ENCODE measurements at regions not wholly inside any gene's neighbourhood (a gene's known extent, or its start where the extent isn't known, plus 50 kb on each side); places are given as distances from the start of the nearest gene placed in this dataset.

DNA sequence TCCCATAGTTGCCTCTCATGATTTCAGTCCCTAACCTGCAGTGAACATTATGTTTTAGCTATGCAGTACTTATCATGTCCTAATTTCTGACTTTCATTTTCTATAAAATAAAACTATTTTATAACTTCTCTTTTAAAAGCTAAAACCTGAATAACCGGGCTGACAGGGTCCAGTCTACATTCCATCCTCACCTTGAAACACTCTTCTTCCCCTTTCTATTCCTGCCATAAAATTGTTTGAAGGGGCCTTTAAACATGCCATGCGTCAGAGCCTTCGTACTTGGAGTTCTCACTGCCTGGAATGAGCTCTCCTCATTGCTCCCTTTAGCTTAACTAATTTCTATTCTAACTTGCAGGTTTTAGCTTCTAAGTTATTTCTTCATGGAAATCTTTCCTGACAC lies 143.0 kb upstream of the PRLR start:
- TF ChIP-seq EZH2phosphoT487 (conservative IDR thresholded peaks at IDR 0.05; ENCODE audit: low read length), result no peak
- TF ChIP-seq, protein P1, sequence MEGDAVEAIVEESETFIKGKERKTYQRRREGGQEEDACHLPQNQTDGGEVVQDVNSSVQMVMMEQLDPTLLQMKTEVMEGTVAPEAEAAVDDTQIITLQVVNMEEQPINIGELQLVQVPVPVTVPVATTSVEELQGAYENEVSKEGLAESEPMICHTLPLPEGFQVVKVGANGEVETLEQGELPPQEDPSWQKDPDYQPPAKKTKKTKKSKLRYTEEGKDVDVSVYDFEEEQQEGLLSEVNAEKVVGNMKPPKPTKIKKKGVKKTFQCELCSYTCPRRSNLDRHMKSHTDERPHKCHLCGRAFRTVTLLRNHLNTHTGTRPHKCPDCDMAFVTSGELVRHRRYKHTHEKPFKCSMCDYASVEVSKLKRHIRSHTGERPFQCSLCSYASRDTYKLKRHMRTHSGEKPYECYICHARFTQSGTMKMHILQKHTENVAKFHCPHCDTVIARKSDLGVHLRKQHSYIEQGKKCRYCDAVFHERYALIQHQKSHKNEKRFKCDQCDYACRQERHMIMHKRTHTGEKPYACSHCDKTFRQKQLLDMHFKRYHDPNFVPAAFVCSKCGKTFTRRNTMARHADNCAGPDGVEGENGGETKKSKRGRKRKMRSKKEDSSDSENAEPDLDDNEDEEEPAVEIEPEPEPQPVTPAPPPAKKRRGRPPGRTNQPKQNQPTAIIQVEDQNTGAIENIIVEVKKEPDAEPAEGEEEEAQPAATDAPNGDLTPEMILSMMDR (IDR thresholded peaks at IDR 0.05; ENCODE audit: insufficient read depth, low read length, poor library complexity, severe bottlenecking), result no peak
- no peaks in the 10 kb centered on the region for H3K9me2 ChIP-seq (replicated peaks; ENCODE audit: insufficient read depth, low read length)
- no peak overlapping the region for H3K4me3 ChIP-seq (ENCODE audit: insufficient read depth, low read length, poor library complexity, severe bottlenecking)

DNA sequence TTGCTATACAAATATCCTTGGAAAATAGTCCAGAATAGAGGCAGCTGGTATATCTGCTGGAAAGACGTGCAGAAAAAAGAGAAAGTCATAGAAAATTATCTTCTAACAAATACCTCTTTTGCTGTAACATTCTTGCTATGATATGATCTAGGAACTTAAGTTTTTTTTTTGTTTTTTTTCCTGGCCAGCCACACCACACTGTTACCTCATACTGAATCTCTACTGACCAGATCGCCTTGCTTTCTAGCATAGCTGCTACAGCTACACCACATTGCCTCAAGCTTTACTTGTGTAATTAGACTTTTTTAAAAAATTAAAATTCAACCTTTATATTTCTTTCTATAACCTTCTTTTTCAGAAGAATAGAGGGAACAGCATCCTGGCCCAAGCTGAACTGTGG lies 142.2 kb upstream of the PRLR start:
- H3K9ac ChIP-seq (ENCODE audit: low read length), result no peak overlapping the region
- no peak overlapping the region for H3K4me2 ChIP-seq (ENCODE audit: low read depth, low read length, poor library complexity, severe bottlenecking)
- H3K4me3 ChIP-seq (ENCODE audit: insufficient read depth, low read length, poor library complexity, severe bottlenecking), result no peak overlapping the region
- H3K36me3 ChIP-seq (ENCODE audit: low read length), result no peaks in the 10 kb centered on the region
- no peaks in the 10 kb centered on the region for H3F3A ChIP-seq (ENCODE audit: insufficient read depth)
- H3K27me3 ChIP-seq (ENCODE audit: low read length), result no peaks in the 10 kb centered on the region
- H3K27ac ChIP-seq (ENCODE audit: low read depth, low read length), result no peak overlapping the region
- H2AFZ ChIP-seq (ENCODE audit: low read depth, low read length, severe bottlenecking), result no peak overlapping the region
- TF ChIP-seq, protein P1 (IDR thresholded peaks at IDR 0.05; ENCODE audit: insufficient read depth, low read length, poor library complexity, severe bottlenecking), result no peak
- no peak for TF ChIP-seq EZH2phosphoT487 (conservative IDR thresholded peaks at IDR 0.05; ENCODE audit: low read length)
- H3K79me2 ChIP-seq (ENCODE audit: insufficient read depth, low read length), result no peaks in the 10 kb centered on the region
- H3K9me3 ChIP-seq (ENCODE audit: insufficient read depth, low read length), result no peaks in the 10 kb centered on the region
- no peaks in the 10 kb centered on the region for H4K20me1 ChIP-seq (ENCODE audit: low read depth, low read length)
- H3K9me2 ChIP-seq (replicated peaks; ENCODE audit: insufficient read depth, low read length), result no peaks in the 10 kb centered on the region

More for the DNA sequence above, 143.0 kb upstream of the PRLR start:
- Histone ChIP-seq H4K20me1 (ENCODE audit: low read depth, low read length) (no peaks in the 10 kb centered on the region), H3K27ac (ENCODE audit: low read depth, low read length) (no peak overlapping the region), H3K79me2 (ENCODE audit: insufficient read depth, low read length) (no peaks in the 10 kb centered on the region), H2AFZ (ENCODE audit: low read depth, low read length, severe bottlenecking) (no peak overlapping the region), H3K9ac (ENCODE audit: low read length) (no peak overlapping the region), H3F3A (ENCODE audit: insufficient read depth) (no peaks in the 10 kb centered on the region), H3K27me3 (ENCODE audit: low read length) (no peaks in the 10 kb centered on the region), H3K9me3 (ENCODE audit: insufficient read depth, low read length) (no peaks in the 10 kb centered on the region), H3K4me2 (ENCODE audit: low read depth, low read length, poor library complexity, severe bottlenecking) (no peak overlapping the region), H3K36me3 (ENCODE audit: low read length) (no peaks in the 10 kb centered on the region)

DNA sequence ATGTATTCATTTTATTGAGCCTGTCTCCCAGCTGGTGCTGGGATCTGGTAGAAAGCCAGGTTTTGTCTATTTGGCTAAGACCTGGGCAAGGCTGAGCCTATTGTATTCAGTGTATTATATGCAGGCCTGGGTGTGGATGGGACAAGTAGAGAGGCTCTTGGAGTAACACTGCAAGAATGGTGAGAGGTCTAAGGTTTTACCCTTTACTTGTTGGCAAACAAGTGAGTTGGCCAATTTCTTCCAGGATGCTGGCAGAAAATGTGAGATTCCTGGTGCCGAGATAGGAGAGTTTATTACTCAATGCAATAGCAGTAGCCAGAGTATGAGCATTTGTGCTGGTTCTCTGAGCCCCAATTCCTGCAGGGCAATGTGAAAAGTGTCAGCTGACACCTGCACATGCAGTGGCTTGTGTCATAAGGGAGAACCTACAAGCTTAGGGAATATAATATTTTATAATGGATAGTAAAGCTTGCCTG lies 141.7 kb upstream of the PRLR start:
- TF ChIP-seq, protein P1 (IDR thresholded peaks at IDR 0.05; ENCODE audit: insufficient read depth, low read length, poor library complexity, severe bottlenecking), result no peak
- TF ChIP-seq EZH2phosphoT487 (conservative IDR thresholded peaks at IDR 0.05; ENCODE audit: low read length), result no peak
- Histone ChIP-seq H3K9ac (ENCODE audit: low read length) (no peak overlapping the region), H3K9me3 (ENCODE audit: insufficient read depth, low read length) (no peaks in the 10 kb centered on the region), H3K4me3 (ENCODE audit: insufficient read depth, low read length, poor library complexity, severe bottlenecking) (no peak overlapping the region), H3K9me2 (replicated peaks; ENCODE audit: insufficient read depth, low read length) (no peaks in the 10 kb centered on the region), H3K79me2 (ENCODE audit: insufficient read depth, low read length) (no peaks in the 10 kb centered on the region), H3F3A (ENCODE audit: insufficient read depth) (no peaks in the 10 kb centered on the region), H2AFZ (ENCODE audit: low read depth, low read length, severe bottlenecking) (no peak overlapping the region), H3K27me3 (ENCODE audit: low read length) (no peaks in the 10 kb centered on the region), H3K27ac (ENCODE audit: low read depth, low read length) (no peak overlapping the region), H3K36me3 (ENCODE audit: low read length) (no peaks in the 10 kb centered on the region), H4K20me1 (ENCODE audit: low read depth, low read length) (no peaks in the 10 kb centered on the region), H3K4me2 (ENCODE audit: low read depth, low read length, poor library complexity, severe bottlenecking) (no peak overlapping the region)
